Neuronal stem cell (in vitro differentiated cells): ENCODE measurements at regions not wholly inside any gene's neighbourhood (a gene's known extent, or its start where the extent isn't known, plus 50 kb on each side); places are given as distances from the start of the nearest gene placed in this dataset.

Experiments used
- DNase-seq: peaks from one replicate; pipeline ENCODE4 v3.0.0-alpha.2; 2013; ENCODE audit warnings: low spot score
- H2AFZ ChIP-seq: one replicate; pipeline ENCODE4 v1.6.1; 2013; ENCODE audit warnings: mild to moderate bottlenecking, low read length, inconsistent platforms
- H2AK5ac ChIP-seq: 2 replicates; pipeline ENCODE4 v1.6.1; 2013; ENCODE audit warnings: low read depth, mild to moderate bottlenecking, inconsistent platforms, low read length, moderate library complexity, mixed read lengths
- H2BK120ac ChIP-seq: 2 replicates; pipeline ENCODE4 v1.6.1; 2013; ENCODE audit warnings: low read depth, mild to moderate bottlenecking, inconsistent platforms, low read length, moderate library complexity, mixed read lengths
- H2BK12ac ChIP-seq: one replicate; pipeline ENCODE4 v1.6.1; 2013; ENCODE audit warnings: low read length, inconsistent platforms
- H2BK15ac ChIP-seq: 2 replicates; pipeline ENCODE4 v1.6.1; 2013; ENCODE audit warnings: mild to moderate bottlenecking, low read length, inconsistent platforms, mixed read lengths
- H2BK5ac ChIP-seq: one replicate; pipeline ENCODE4 v1.6.1; 2013; ENCODE audit warnings: inconsistent platforms, mild to moderate bottlenecking, low read length, moderate library complexity
- H3K14ac ChIP-seq: one replicate; pipeline ENCODE4 v1.6.1; 2013; ENCODE audit warnings: low read length, inconsistent platforms
- H3K18ac ChIP-seq: 2 replicates; pipeline ENCODE4 v1.6.1; 2013; ENCODE audit warnings: low read length, inconsistent platforms
- H3K23ac ChIP-seq: 2 replicates; pipeline ENCODE4 v1.6.1; 2013; ENCODE audit warnings: low read depth, mild to moderate bottlenecking, mixed read lengths, low read length, inconsistent platforms; ENCODE audit not compliant: poor library complexity
- H3K27ac ChIP-seq: replicated peaks from 3 replicates; pipeline ENCODE4 v1.5.1; 2013; ENCODE audit warnings: low read length, inconsistent platforms
- H3K27me3 ChIP-seq, 3 experiments: 2 replicates each; pipeline ENCODE4 v1.6.1; 2013; ENCODE audit warnings: low read length in 3 of 3, mild to moderate bottlenecking in 2 of 3, inconsistent platforms in 1 of 3, low read depth in 1 of 3, mixed read lengths in 1 of 3, moderate library complexity in 1 of 3; ENCODE audit not compliant: control insufficient read depth in 3 of 3, insufficient read depth in 3 of 3
- H3K36me3 ChIP-seq, 2 donors: replicated peaks in 1 of 2; 2 replicates each; pipeline ENCODE4 v1.6.1; 2013; ENCODE audit warnings: low read length in 2 of 2; ENCODE audit not compliant: control insufficient read depth in 2 of 2, insufficient read depth in 2 of 2
- H3K4ac ChIP-seq: 2 replicates; pipeline ENCODE4 v1.6.1; 2013; ENCODE audit warnings: inconsistent platforms, mild to moderate bottlenecking, low read length, moderate library complexity
- H3K4me1 ChIP-seq, 2 donors: 1 replicate in 1 of 2; 2 replicates in 1 of 2; pipeline ENCODE4 v1.6.1; 2013; ENCODE audit warnings: low read length in 2 of 2, low read depth in 1 of 2; ENCODE audit not compliant: control insufficient read depth in 2 of 2, insufficient read depth in 1 of 2
- H3K4me2 ChIP-seq: one replicate; pipeline ENCODE4 v1.6.1; 2013; ENCODE audit warnings: mild to moderate bottlenecking, low read length, inconsistent platforms; ENCODE audit not compliant: insufficient read depth, poor library complexity, severe bottlenecking
- H3K4me3 ChIP-seq, 2 donors: 2 replicates each; pipeline ENCODE4 v1.5.1; 2013; ENCODE audit warnings: low read length in 2 of 2, mild to moderate bottlenecking in 2 of 2, inconsistent platforms in 1 of 2, moderate library complexity in 1 of 2
- H3K79me1 ChIP-seq: one replicate; pipeline ENCODE4 v1.6.1; 2013; ENCODE audit warnings: low read depth, mild to moderate bottlenecking, inconsistent platforms, low read length, moderate library complexity
- H3K9ac ChIP-seq: one replicate; pipeline ENCODE4 v1.6.1; 2013; ENCODE audit warnings: mild to moderate bottlenecking, low read depth, low read length, inconsistent platforms; ENCODE audit not compliant: poor library complexity
- H3K9me3 ChIP-seq, 2 donors: replicated peaks in 1 of 2; 2 replicates each; pipeline versions ENCODE3 to v1.6.1; 2013; ENCODE audit warnings: low read length in 2 of 2, mild to moderate bottlenecking in 2 of 2, inconsistent platforms in 1 of 2, low read depth in 1 of 2, mixed read lengths in 1 of 2, moderate library complexity in 1 of 2; ENCODE audit not compliant: control insufficient read depth in 2 of 2, insufficient read depth in 1 of 2
- H4K8ac ChIP-seq: one replicate; pipeline ENCODE4 v1.6.1; 2013; ENCODE audit warnings: low read depth, mild to moderate bottlenecking, inconsistent platforms, low read length, moderate library complexity
- H4K91ac ChIP-seq: one replicate; pipeline ENCODE4 v1.6.1; 2013; ENCODE audit warnings: low read length, low read depth, mild to moderate bottlenecking, inconsistent platforms; ENCODE audit not compliant: poor library complexity
- WGBS, 2 donors: extraction: QIAGEN DNeasy Blood & Tissue Kit; methylation state at CpG; one replicate each; pipeline ENCODE4 v1.1.7; 2013; ENCODE audit warnings: missing lambda C conversion rate in 2 of 2, mixed read lengths in 1 of 2; ENCODE audit not compliant: insufficient read length in 2 of 2, insufficient replicate concordance in 1 of 2; ENCODE audit errors: extremely low coverage in 2 of 2; 5-methylcytosine and 5-hydroxymethylcytosine counted together

DNA sequence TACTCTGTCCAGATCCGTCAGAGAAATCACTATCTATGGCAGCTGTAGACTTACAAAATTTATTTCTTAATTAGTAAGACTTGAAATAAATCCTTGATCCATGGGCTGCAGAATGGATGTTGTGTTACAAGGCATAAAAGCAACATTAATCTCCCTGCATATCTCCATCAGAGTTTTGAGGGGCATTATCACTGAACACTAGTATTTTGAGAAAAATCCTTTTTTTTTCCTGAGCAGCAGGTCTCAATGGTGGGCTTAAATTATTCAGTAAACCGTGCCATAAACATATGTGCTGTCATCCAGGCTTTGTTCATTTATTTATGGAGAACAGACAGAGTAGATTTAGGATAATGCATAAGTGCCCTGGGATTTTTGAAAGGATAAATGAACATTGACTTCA lies 457.9 kb upstream of the CTSO start:
- no CpG with 5 or more reads among the region's 2 CpGs for WGBS, 2 donors
- Histone ChIP-seq H3K9ac (no peak overlapping the region), H3K27me3 (no peaks in the 10 kb centered on the region), H2AK5ac (no peak overlapping the region), H3K4me1 (no peaks in the 10 kb centered on the region), H3K79me1 (no peaks in the 10 kb centered on the region), H3K4ac (no peak overlapping the region), H3K4me3 (no peak overlapping the region), H2AFZ (no peak overlapping the region), H3K14ac (no peak overlapping the region), H2BK120ac (no peak overlapping the region), H2BK12ac (no peak overlapping the region), H2BK5ac (no peak overlapping the region), H2BK15ac (no peak overlapping the region), H3K18ac (no peak overlapping the region), H3K9me3 (no peaks in the 10 kb centered on the region), H3K27ac (no peak overlapping the region), H4K91ac (no peak overlapping the region), H3K4me2 (no peak overlapping the region), H4K8ac (no peak overlapping the region), H3K23ac (no peak overlapping the region), H3K36me3 (no peaks in the 10 kb centered on the region)
- no peak for DNase-seq

DNA sequence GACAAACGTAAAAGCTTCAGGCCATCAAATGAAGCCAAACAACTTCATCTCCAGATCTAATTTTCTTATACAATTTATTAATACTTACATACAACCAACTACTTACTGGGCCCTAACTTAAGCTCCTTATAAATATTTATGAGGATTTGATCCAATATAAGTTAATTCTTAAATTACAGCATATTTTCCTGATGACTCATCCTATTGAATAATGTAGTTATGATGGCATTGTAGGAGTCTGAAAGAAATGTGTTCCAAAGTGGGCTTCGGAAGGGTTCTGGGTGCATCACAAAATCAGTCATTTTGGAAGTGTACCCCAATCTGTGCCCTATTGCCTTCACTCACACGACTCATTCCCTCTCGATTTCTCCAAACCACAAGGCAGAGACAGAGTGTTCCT lies 455.1 kb upstream of the CTSO start:
- no peak overlapping the region for H2BK120ac ChIP-seq
- H2BK15ac ChIP-seq = no peak overlapping the region
- no peaks in the 10 kb centered on the region for H3K9me3 ChIP-seq
- no peak overlapping the region for H3K14ac ChIP-seq
- H4K8ac ChIP-seq = no peak overlapping the region
- H3K4me3 ChIP-seq = no peak overlapping the region
- H3K4me1 ChIP-seq = no peaks in the 10 kb centered on the region
- H3K4ac ChIP-seq = no peak overlapping the region
- no peak overlapping the region for H2AK5ac ChIP-seq
- H2BK5ac ChIP-seq = no peak overlapping the region
- H3K9ac ChIP-seq = no peak overlapping the region
- H2BK12ac ChIP-seq = no peak overlapping the region
- H3K36me3 ChIP-seq = no peaks in the 10 kb centered on the region
- H3K18ac ChIP-seq = no peak overlapping the region
- H2AFZ ChIP-seq = no peak overlapping the region
- no peaks in the 10 kb centered on the region for H3K27me3 ChIP-seq
- no peak overlapping the region for H4K91ac ChIP-seq
- H3K27ac ChIP-seq = no peak overlapping the region
- no peak for DNase-seq
- H3K79me1 ChIP-seq = no peaks in the 10 kb centered on the region
- H3K4me2 ChIP-seq = no peak overlapping the region
- no CpG with 5 or more reads among the region's 4 CpGs for WGBS, 2 donors
- no peak overlapping the region for H3K23ac ChIP-seq

DNA sequence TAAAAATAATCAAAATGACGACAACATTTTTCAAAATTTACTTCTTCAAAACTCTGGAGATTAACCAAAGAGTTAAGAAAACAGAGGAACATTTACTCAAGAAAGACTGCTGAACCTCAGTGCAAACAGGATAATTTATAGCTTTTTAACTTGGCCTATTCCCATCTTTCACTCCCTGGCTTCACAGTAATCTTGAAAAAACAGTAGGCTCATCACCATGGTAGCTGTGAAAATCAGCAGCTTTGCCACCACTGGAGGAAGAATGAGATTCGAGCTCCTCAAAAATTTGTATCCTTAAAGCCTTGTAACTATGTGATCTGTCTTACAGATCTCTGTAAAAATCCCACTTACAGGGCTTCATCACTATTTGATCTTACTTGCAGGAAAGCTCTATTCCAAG lies 447.7 kb upstream of the CTSO start:
- Histone ChIP-seq H3K4me3 (no peak overlapping the region), H2BK15ac (no peak overlapping the region), H2BK5ac (no peak overlapping the region)

DNA sequence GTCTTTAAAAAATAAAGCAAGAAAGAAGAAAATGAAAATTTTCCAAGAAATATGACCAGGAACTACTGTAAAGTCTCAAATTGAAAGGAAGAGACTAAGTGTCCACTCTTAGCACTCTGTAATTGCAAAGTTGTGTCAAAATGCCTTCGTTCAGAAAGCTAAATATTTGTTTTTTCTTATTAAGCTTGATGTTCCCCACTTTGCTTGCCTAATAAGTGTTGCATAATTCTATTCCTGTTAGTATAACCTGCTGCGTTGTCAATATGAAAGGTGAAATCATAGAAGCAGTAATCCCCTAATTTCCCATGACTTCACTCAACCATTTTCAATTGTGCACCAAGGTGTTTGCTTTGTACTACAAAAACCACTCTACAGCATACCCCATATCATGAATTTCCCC lies 442.9 kb upstream of the CTSO start:
- no peak overlapping the region for H2BK5ac ChIP-seq
- no peaks in the 10 kb centered on the region for H3K4me1 ChIP-seq
- H3K36me3 ChIP-seq = no peaks in the 10 kb centered on the region
- no peak overlapping the region for H3K4me2 ChIP-seq
- H3K4ac ChIP-seq = no peak overlapping the region
- no peak overlapping the region for H3K14ac ChIP-seq
- no peaks in the 10 kb centered on the region for H3K79me1 ChIP-seq
- no peak overlapping the region for H2AFZ ChIP-seq
- H2AK5ac ChIP-seq = no peak overlapping the region
- H3K27me3 ChIP-seq = no peaks in the 10 kb centered on the region
- no peak overlapping the region for H3K9ac ChIP-seq
- H4K8ac ChIP-seq = no peak overlapping the region
- H4K91ac ChIP-seq = no peak overlapping the region
- no peak overlapping the region for H2BK15ac ChIP-seq
- H3K23ac ChIP-seq = no peak overlapping the region
- H2BK12ac ChIP-seq = no peak overlapping the region
- no CpG with 5 or more reads among the region's 2 CpGs for WGBS, 2 donors
- H3K4me3 ChIP-seq = no peak overlapping the region
- no peak overlapping the region for H3K27ac ChIP-seq
- no peak overlapping the region for H3K18ac ChIP-seq
- no peak overlapping the region for H2BK120ac ChIP-seq
- DNase-seq = no peak
- no peaks in the 10 kb centered on the region for H3K9me3 ChIP-seq

More for the DNA sequence above, 447.7 kb upstream of the CTSO start:
- no peak overlapping the region for H3K18ac ChIP-seq
- no peak overlapping the region for H3K14ac ChIP-seq
- H3K4ac ChIP-seq = no peak overlapping the region
- no peak for DNase-seq
- H3K4me2 ChIP-seq = no peak overlapping the region
- H3K36me3 ChIP-seq = no peaks in the 10 kb centered on the region
- H4K8ac ChIP-seq = no peak overlapping the region
- H3K27me3 ChIP-seq = no peaks in the 10 kb centered on the region
- no CpG with 5 or more reads among the region's 2 CpGs for WGBS, 2 donors
- H2BK120ac ChIP-seq = no peak overlapping the region
- no peaks in the 10 kb centered on the region for H3K4me1 ChIP-seq
- no peak overlapping the region for H3K27ac ChIP-seq
- no peak overlapping the region for H2BK12ac ChIP-seq
- H3K79me1 ChIP-seq = no peaks in the 10 kb centered on the region
- no peak overlapping the region for H4K91ac ChIP-seq
- H3K9ac ChIP-seq = no peak overlapping the region
- H2AFZ ChIP-seq = no peak overlapping the region
- H3K23ac ChIP-seq = no peak overlapping the region
- H2AK5ac ChIP-seq = no peak overlapping the region
- peaks cover 0 to 3% of the 10 kb centered on the region in 2 donors for H3K9me3 ChIP-seq
